GM23248 (cell line): ENCODE measurements at regions not wholly inside any gene's neighbourhood (a gene's known extent, or its start where the extent isn't known, plus 50 kb on each side); places are given as distances from the start of the nearest gene placed in this dataset.
"Not testable (repeated sequence)": the region's sequence is repeated elsewhere in the genome, so short reads cannot be mapped to it uniquely, and the experiment has no call there.

ENCODE experiments used
- DNase-seq: peaks from one replicate; pipeline ENCODE4 v3.0.0-alpha.2; 2015
- H2AFZ ChIP-seq: fragments of 200-600 bp; sonication (generic); 2 replicates; pipeline ENCODE4 v1.6.1; 2016; ENCODE audit warnings: antibody characterized with exemption
- H3F3A ChIP-seq: fragments of 200-600 bp; sonication (generic); 2 replicates; pipeline ENCODE4 v1.6.1; 2016; ENCODE audit warnings: mild to moderate bottlenecking, antibody characterized with exemption, mixed run types; ENCODE audit not compliant: insufficient read depth
- H3K27ac ChIP-seq: fragments of 200-600 bp; sonication (generic); 2 replicates; pipeline ENCODE4 v1.5.1; 2016; ENCODE audit warnings: mild to moderate bottlenecking
- H3K27me3 ChIP-seq: fragments of 200-600 bp; sonication (generic); replicated peaks from 2 replicates; pipeline ENCODE4 v1.6.1; 2016; ENCODE audit warnings: mild to moderate bottlenecking; ENCODE audit not compliant: insufficient read depth
- H3K36me3 ChIP-seq: fragments of 200-600 bp; sonication (generic); 2 replicates; pipeline ENCODE4 v1.6.1; 2016; ENCODE audit warnings: low read depth, mild to moderate bottlenecking
- H3K4me1 ChIP-seq: fragments of 200-600 bp; sonication (generic); 2 replicates; pipeline ENCODE4 v1.6.1; 2016; ENCODE audit warnings: mild to moderate bottlenecking; ENCODE audit not compliant: insufficient read depth
- H3K4me2 ChIP-seq: fragments of 200-600 bp; sonication (generic); one replicate; pipeline ENCODE4 v1.6.1; 2016; ENCODE audit warnings: mild to moderate bottlenecking; ENCODE audit not compliant: unreplicated experiment
- H3K4me3 ChIP-seq: fragments of 200-600 bp; sonication (generic); 2 replicates; pipeline ENCODE4 v1.5.1; 2016; ENCODE audit warnings: mild to moderate bottlenecking
- H3K79me2 ChIP-seq: fragments of 200-600 bp; sonication (generic); 2 replicates; pipeline ENCODE4 v1.6.1; 2016; ENCODE audit warnings: mild to moderate bottlenecking; ENCODE audit not compliant: insufficient read depth
- H3K9ac ChIP-seq: fragments of 200-600 bp; sonication (generic); 2 replicates; pipeline ENCODE4 v1.6.1; 2016; ENCODE audit warnings: mild to moderate bottlenecking
- H3K9me2 ChIP-seq: fragments of 200-600 bp; sonication (generic); 2 replicates; pipeline ENCODE4 v1.6.1; 2016; ENCODE audit warnings: mixed run types, mild to moderate bottlenecking, moderate library complexity; ENCODE audit not compliant: insufficient read depth
- H3K9me3 ChIP-seq: fragments of 200-600 bp; sonication (generic); one replicate; pipeline ENCODE4 v1.6.1; 2017; ENCODE audit warnings: low read depth
- H4K20me1 ChIP-seq: fragments of 200-600 bp; sonication (generic); 2 replicates; pipeline ENCODE4 v1.6.0; 2016; ENCODE audit not compliant: insufficient read depth
- EZH2 ChIP-seq: fragments of 200-600 bp; sonication (generic); IDR thresholded peaks from 2 replicates; pipeline ENCODE4 v1.6.1; 2018; ENCODE audit warnings: antibody characterized with exemption, mild to moderate bottlenecking; ENCODE audit not compliant: insufficient read depth, poor library complexity, severe bottlenecking
- EZH2phosphoT487 ChIP-seq: fragments of 200-600 bp; sonication (generic); IDR thresholded peaks from 2 replicates; pipeline ENCODE4 v1.6.1; 2018; ENCODE audit warnings: antibody characterized with exemption, moderate library complexity, mild to moderate bottlenecking, low read depth; ENCODE audit not compliant: insufficient read depth
- WGBS, 2 experiments: methylation state at CpG; one replicate each; pipeline ENCODE4 v1.1.6; 2015 to 2017; ENCODE audit warnings: low lambda C conversion rate in 2 of 2, low coverage in 1 of 2; ENCODE audit errors: missing lambda C conversion rate in 2 of 2; 5-methylcytosine and 5-hydroxymethylcytosine counted together
- in situ Hi-C: fragments of 300-500 bp; cut with MboI; formaldehyde crosslinking; loops from 2 replicates; pipeline ENCODE4 v1.15.0; 2020

- no peaks in the 10 kb centered on the region for H3K79me2 ChIP-seq
- H4K20me1 ChIP-seq, result no peaks in the 10 kb centered on the region
- no peaks in the 10 kb centered on the region for H3K9me2 ChIP-seq
- no peak overlapping the region for H3K9ac ChIP-seq
- no peaks in the 10 kb centered on the region for H3F3A ChIP-seq
- no peaks in the 10 kb centered on the region for H3K27me3 ChIP-seq
- no peak for DNase-seq
- WGBS, 2 experiments, result 31 to 41% methylated on average over 5 of the region's 5 CpGs
- no peak overlapping the region for H3K4me2 ChIP-seq
- no peaks in the 10 kb centered on the region for H3K36me3 ChIP-seq
- no peak for TF ChIP-seq EZH2
- TF ChIP-seq EZH2phosphoT487, result no peak
- no peak overlapping the region for H2AFZ ChIP-seq
- in situ Hi-C loops, result no loop called here
- H3K27ac ChIP-seq, result no peak overlapping the region
- no peaks in the 10 kb centered on the region for H3K4me1 ChIP-seq
- H3K4me3 ChIP-seq, result no peak overlapping the region
- no peaks in the 10 kb centered on the region for H3K9me3 ChIP-seq
Observed at GRCh38 chr11:96580476-96581040, 190.7 kb downstream of the JRKL start.

- H3K9ac ChIP-seq, H3K4me1 ChIP-seq, H3K9me2 ChIP-seq, H4K20me1 ChIP-seq, H3F3A ChIP-seq, H3K27ac ChIP-seq, H3K27me3 ChIP-seq, in situ Hi-C loops, H2AFZ ChIP-seq, H3K79me2 ChIP-seq, H3K36me3 ChIP-seq, H3K4me2 ChIP-seq, DNase-seq, H3K4me3 ChIP-seq, H3K9me3 ChIP-seq: not testable (repeated sequence)
- WGBS, 2 experiments, result 6 to 8% methylated on average over 2 of the region's 2 CpGs
Observed at GRCh38 chr11:96585944-96586880, 196.4 kb downstream of the JRKL start.

- H3K36me3 ChIP-seq, H3K9me2 ChIP-seq, H2AFZ ChIP-seq, H3K27ac ChIP-seq, H3K27me3 ChIP-seq, H3K4me3 ChIP-seq, in situ Hi-C loops, H3K4me2 ChIP-seq, DNase-seq, H3K79me2 ChIP-seq, H3F3A ChIP-seq, H3K9me3 ChIP-seq, H4K20me1 ChIP-seq, H3K9ac ChIP-seq, H3K4me1 ChIP-seq: not testable (repeated sequence)
- 25 to 35% methylated on average over 4 of the region's 4 CpGs for WGBS, 2 experiments
Observed at GRCh38 chr11:96588793-96589192, 199.0 kb downstream of the JRKL start.

- H3K4me3 ChIP-seq, result no peak overlapping the region
- H3K27ac ChIP-seq, result no peak overlapping the region
- in situ Hi-C loops, result no loop called here
- no peaks in the 10 kb centered on the region for H3F3A ChIP-seq
- no peaks in the 10 kb centered on the region for H3K9me2 ChIP-seq
- H4K20me1 ChIP-seq, result no peaks in the 10 kb centered on the region
- H2AFZ ChIP-seq, result no peak overlapping the region
- no peaks in the 10 kb centered on the region for H3K36me3 ChIP-seq
- H3K79me2 ChIP-seq, result no peaks in the 10 kb centered on the region
- 0% methylated on average over 4 of the region's 4 CpGs for whole genome bisulfite sequencing, 2 experiments
- no peaks in the 10 kb centered on the region for H3K4me1 ChIP-seq
- no peak for TF ChIP-seq EZH2phosphoT487
- TF ChIP-seq EZH2, result no peak
- H3K9ac ChIP-seq, result no peak overlapping the region
- no peak for DNase-seq
- no peak overlapping the region for H3K4me2 ChIP-seq
- H3K9me3 ChIP-seq, result no peaks in the 10 kb centered on the region
- H3K27me3 ChIP-seq, result no peaks in the 10 kb centered on the region
Observed at GRCh38 chr11:96595011-96595410, 205.2 kb downstream of the JRKL start.
